ENCODE measurements at regions not wholly inside any gene's neighbourhood (a gene's known extent, or its start where the extent isn't known, plus 50 kb on each side); places are given as distances from the start of the nearest gene placed in this dataset.

- TF ChIP-seq MXI1 (conservative IDR thresholded peaks at IDR 0.05; ENCODE audit: poor library complexity, severe bottlenecking) (no peak), TAF1 (IDR thresholded peaks at IDR 0.05; ENCODE audit: low read depth) (no peak), POLR2AphosphoS5 (IDR thresholded peaks at IDR 0.05) (no peak), RAD21 (conservative IDR thresholded peaks at IDR 0.05) (no peak), CTCF (IDR thresholded peaks at IDR 0.05; ENCODE audit: poor library complexity, severe bottlenecking) (no peak)
Measured at GRCh38 chr18:78856569-78857313, 122.9 kb upstream of the SALL3 start.
